Mesendoderm (in vitro differentiated cells): ENCODE measurements at regions not wholly inside any gene's neighbourhood (a gene's known extent, or its start where the extent isn't known, plus 50 kb on each side); places are given as distances from the start of the nearest gene placed in this dataset.

Experiments used
- DNase-seq: peaks from one replicate; pipeline ENCODE4 v3.0.0; 2013
- H2AK5ac ChIP-seq: 2 replicates; pipeline ENCODE4 v1.6.1; 2013; ENCODE audit warnings: low read length, inconsistent platforms
- H2BK120ac ChIP-seq: 2 replicates; pipeline ENCODE4 v1.6.1; 2013; ENCODE audit warnings: low read depth, mild to moderate bottlenecking, low read length, moderate library complexity, mixed read lengths
- H2BK15ac ChIP-seq: replicated peaks from 2 replicates; pipeline ENCODE4 v1.6.1; 2013; ENCODE audit warnings: low read depth, mild to moderate bottlenecking, moderate library complexity
- H2BK5ac ChIP-seq: 2 replicates; pipeline ENCODE4 v1.6.1; 2013; ENCODE audit warnings: low read length, inconsistent platforms
- H3K18ac ChIP-seq: 2 replicates; pipeline ENCODE4 v1.6.1; 2013; ENCODE audit warnings: mild to moderate bottlenecking, low read length, mixed read lengths
- H3K23ac ChIP-seq: one replicate; pipeline ENCODE4 v1.6.1; 2013; ENCODE audit warnings: low read length
- H3K27ac ChIP-seq: 2 replicates; pipeline ENCODE4 v1.5.1; 2013; ENCODE audit warnings: low read depth, mild to moderate bottlenecking, inconsistent platforms, low read length, moderate library complexity
- H3K27me3 ChIP-seq: 2 replicates; pipeline ENCODE4 v1.6.1; 2013; ENCODE audit warnings: low read length, control low read depth, mild to moderate bottlenecking, inconsistent platforms; ENCODE audit not compliant: insufficient read depth, poor library complexity
- H3K36me3 ChIP-seq: 2 replicates; pipeline ENCODE4 v1.6.1; 2013; ENCODE audit warnings: low read length, inconsistent platforms; ENCODE audit not compliant: control insufficient read depth, insufficient read depth
- H3K4ac ChIP-seq: one replicate; pipeline ENCODE4 v1.6.1; 2013; ENCODE audit warnings: low read depth, mild to moderate bottlenecking, low read length, moderate library complexity
- H3K4me1 ChIP-seq: 2 replicates; pipeline ENCODE4 v1.6.1; 2013; ENCODE audit warnings: low read depth, low read length, inconsistent platforms; ENCODE audit not compliant: control insufficient read depth
- H3K4me2 ChIP-seq: 2 replicates; pipeline ENCODE4 v1.6.1; 2013; ENCODE audit warnings: low read length
- H3K4me3 ChIP-seq: 2 replicates; pipeline ENCODE4 v1.5.1; 2013; ENCODE audit warnings: mild to moderate bottlenecking, low read length
- H3K56ac ChIP-seq: one replicate; pipeline ENCODE4 v1.6.1; 2013; ENCODE audit warnings: low read length
- H3K79me1 ChIP-seq: 2 replicates; pipeline ENCODE4 v1.6.1; 2013; ENCODE audit warnings: low read length, inconsistent platforms
- H3K79me2 ChIP-seq: 2 replicates; pipeline ENCODE4 v1.6.1; 2013; ENCODE audit warnings: mild to moderate bottlenecking, low read length; ENCODE audit not compliant: control insufficient read depth, insufficient read depth
- H3K9ac ChIP-seq: 2 replicates; pipeline ENCODE4 v1.6.1; 2013; ENCODE audit warnings: low read length, inconsistent platforms
- H4K5ac ChIP-seq: one replicate; pipeline ENCODE4 v1.6.1; 2013; ENCODE audit warnings: low read length
- H4K8ac ChIP-seq: one replicate; pipeline ENCODE4 v1.6.1; 2013; ENCODE audit warnings: low read depth, mild to moderate bottlenecking, control low read depth, low read length, moderate library complexity
- WGBS: extraction: QIAGEN DNeasy Blood & Tissue Kit; methylation state at CpG from one replicate; pipeline ENCODE4 v1.1.7; 2013; ENCODE audit warnings: low lambda C conversion rate, missing lambda C conversion rate; ENCODE audit not compliant: insufficient coverage; ENCODE audit errors: extremely low coverage; 5-methylcytosine and 5-hydroxymethylcytosine counted together

DNA sequence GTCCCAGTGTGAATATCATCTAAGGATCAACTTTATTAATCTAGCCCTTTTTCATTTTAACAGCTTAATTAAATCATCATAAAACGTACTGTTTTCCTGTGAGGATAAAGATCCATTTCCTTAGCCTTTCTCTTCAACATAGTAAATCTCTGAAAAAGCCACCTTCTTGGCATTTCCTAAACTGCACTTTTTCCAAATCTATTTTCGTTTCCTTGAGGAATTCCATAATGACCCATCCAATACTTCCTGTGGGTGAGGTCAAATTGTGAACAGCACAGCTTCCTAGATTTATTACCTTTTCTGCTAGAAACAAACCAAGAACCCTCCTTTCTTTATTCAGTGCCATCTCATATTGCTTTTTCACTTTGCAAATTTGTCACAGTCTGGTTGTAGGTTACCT, 129.4 kb upstream of the CNTN4 start:
- WGBS: no CpG with 5 or more reads among the region's 2 CpGs
- Histone ChIP-seq H3K79me1 (no peaks in the 10 kb centered on the region), H3K56ac (no peak overlapping the region), H3K36me3 (no peaks in the 10 kb centered on the region), H3K27me3 (no peaks in the 10 kb centered on the region), H3K27ac (no peak overlapping the region), H3K4me1 (no peaks in the 10 kb centered on the region), H4K8ac (no peak overlapping the region), H2BK5ac (no peak overlapping the region), H3K18ac (no peak overlapping the region), H2AK5ac (no peak overlapping the region), H3K4me3 (no peak overlapping the region), H3K23ac (no peak overlapping the region), H3K4ac (no peak overlapping the region), H3K4me2 (no peak overlapping the region), H2BK15ac (no peak overlapping the region), H3K79me2 (no peaks in the 10 kb centered on the region), H2BK120ac (no peak overlapping the region), H3K9ac (no peak overlapping the region), H4K5ac (no peak overlapping the region)
- no peak for DNase-seq

DNA sequence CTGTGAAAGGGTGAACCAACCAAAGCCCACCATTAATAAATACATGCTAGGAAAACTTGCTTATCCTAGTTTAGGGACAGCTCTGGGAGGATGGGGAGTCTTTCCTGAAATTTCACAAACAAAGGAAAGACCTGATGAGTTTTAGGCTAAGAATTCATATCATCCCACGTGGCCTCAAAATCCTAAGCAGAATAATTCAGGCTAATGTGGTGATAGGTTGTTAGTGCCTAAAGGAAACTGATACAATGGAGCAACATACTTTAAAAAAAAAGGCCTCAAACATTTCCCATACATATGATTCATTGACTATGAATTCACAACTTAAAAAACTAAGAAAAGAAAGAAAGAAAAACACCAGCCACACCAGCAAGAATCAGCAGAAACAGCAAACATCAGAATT, 126.9 kb upstream of the CNTN4 start:
- H4K8ac ChIP-seq: no peak overlapping the region
- H3K23ac ChIP-seq: no peak overlapping the region
- H2BK15ac ChIP-seq: no peak overlapping the region
- H3K4me1 ChIP-seq: no peaks in the 10 kb centered on the region
- H3K56ac ChIP-seq: no peak overlapping the region
- WGBS: no CpG with 5 or more reads among the region's 1 CpG
- no peaks in the 10 kb centered on the region for H3K36me3 ChIP-seq
- H2BK120ac ChIP-seq: no peak overlapping the region
- no peak overlapping the region for H3K4ac ChIP-seq
- no peak overlapping the region for H3K9ac ChIP-seq
- no peak overlapping the region for H4K5ac ChIP-seq
- H3K27me3 ChIP-seq: no peaks in the 10 kb centered on the region
- no peak for DNase-seq
- H2BK5ac ChIP-seq: no peak overlapping the region
- no peaks in the 10 kb centered on the region for H3K79me1 ChIP-seq
- no peak overlapping the region for H3K4me2 ChIP-seq
- H3K79me2 ChIP-seq: no peaks in the 10 kb centered on the region
- H3K18ac ChIP-seq: no peak overlapping the region
- H3K4me3 ChIP-seq: no peak overlapping the region
- no peak overlapping the region for H2AK5ac ChIP-seq
- no peak overlapping the region for H3K27ac ChIP-seq

DNA sequence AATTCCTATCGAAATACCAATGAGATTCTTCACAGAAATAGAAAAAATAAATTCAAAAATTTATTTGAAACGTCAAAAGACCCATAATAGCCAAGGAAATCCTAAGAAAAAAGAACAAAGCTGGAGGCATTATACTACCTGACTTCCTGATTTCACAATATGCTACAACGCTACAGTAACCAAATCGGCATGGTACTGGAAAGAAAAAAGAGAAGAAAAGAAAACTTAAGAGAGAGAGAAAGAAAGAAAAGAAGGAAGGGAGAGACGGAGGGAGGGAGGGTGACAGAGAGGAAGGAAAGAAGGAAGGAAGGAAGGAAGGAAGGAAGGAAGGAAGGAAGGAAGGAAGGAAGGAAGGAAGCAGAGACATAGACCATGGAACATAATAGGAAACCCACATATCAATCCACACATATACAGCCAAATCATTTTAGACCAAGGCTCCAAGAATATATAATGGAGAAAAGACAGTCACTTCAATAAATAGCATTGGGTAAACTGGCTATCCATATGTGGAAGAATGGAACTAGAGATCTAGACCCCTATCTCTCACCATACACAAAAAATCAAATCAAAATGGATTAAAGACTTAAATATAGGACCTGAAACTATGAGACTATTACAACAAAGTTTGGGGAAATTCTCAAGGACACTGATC, 118.6 kb upstream of the CNTN4 start:
- Histone ChIP-seq H3K4me3 (no peak overlapping the region), H3K36me3 (no peaks in the 10 kb centered on the region), H3K79me1 (no peaks in the 10 kb centered on the region), H3K27ac (no peak overlapping the region), H2AK5ac (no peak overlapping the region), H3K9ac (no peak overlapping the region), H3K56ac (no peak overlapping the region), H4K5ac (no peak overlapping the region), H3K4ac (no peak overlapping the region), H4K8ac (no peak overlapping the region), H3K18ac (no peak overlapping the region), H2BK120ac (no peak overlapping the region), H3K4me1 (no peaks in the 10 kb centered on the region), H2BK5ac (no peak overlapping the region), H2BK15ac (no peak overlapping the region), H3K23ac (no peak overlapping the region), H3K79me2 (no peaks in the 10 kb centered on the region), H3K4me2 (no peak overlapping the region), H3K27me3 (no peaks in the 10 kb centered on the region)
- no CpG with 5 or more reads among the region's 5 CpGs for WGBS
- DNase-seq: no peak

DNA sequence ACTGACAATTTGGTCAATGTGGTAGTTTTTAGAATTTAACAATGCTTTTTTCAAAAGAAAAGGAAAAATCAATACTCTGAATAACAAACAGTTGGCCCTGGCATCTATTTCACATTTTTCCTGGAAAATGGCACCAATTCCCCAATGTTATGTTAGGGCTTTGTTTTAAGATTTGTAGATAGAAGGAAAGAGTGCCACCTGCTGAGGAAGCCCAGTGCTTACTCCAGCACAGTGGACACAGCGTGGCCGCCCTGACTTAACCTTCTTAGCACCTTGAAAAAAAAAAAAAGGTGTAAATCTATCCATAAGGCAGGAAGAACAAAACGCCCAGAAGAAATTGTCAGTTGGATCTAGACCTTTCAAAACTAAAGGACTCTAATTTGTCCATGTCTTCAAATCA, 110.7 kb upstream of the CNTN4 start:
- Histone ChIP-seq H3K27me3 (no peaks in the 10 kb centered on the region), H2BK15ac (no peak overlapping the region), H3K4me3 (no peak overlapping the region), H2BK120ac (no peak overlapping the region), H3K27ac (no peak overlapping the region), H3K56ac (no peak overlapping the region), H3K9ac (no peak overlapping the region), H3K4ac (no peak overlapping the region), H2BK5ac (no peak overlapping the region), H3K79me1 (no peaks in the 10 kb centered on the region), H3K36me3 (no peaks in the 10 kb centered on the region), H3K79me2 (no peaks in the 10 kb centered on the region), H3K4me1 (no peaks in the 10 kb centered on the region), H3K18ac (no peak overlapping the region), H3K4me2 (no peak overlapping the region), H4K8ac (no peak overlapping the region), H4K5ac (no peak overlapping the region), H3K23ac (no peak overlapping the region), H2AK5ac (no peak overlapping the region)
- DNase-seq: peak; percentile 69
- no CpG with 5 or more reads among the region's 3 CpGs for WGBS

DNA sequence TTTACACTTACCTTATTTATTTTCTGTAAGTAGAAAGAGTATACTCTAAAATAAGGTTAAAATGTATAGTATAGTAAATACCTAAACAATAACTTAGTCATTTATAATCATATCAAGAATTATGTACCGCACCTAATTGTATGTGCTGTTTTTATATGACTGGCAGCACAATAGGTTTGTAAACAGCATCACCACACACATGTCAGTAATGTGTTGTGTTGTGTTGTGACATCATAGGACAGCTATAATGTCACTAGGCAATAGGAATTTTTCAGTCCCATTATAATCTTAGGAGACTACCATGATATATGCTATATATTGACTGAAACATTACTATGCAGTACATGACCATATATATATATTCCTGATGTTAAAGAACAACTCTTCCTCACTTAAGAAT, 99.9 kb upstream of the CNTN4 start:
- no peaks in the 10 kb centered on the region for H3K79me2 ChIP-seq
- no peak overlapping the region for H3K4me3 ChIP-seq
- WGBS: no CpG with 5 or more reads among the region's 1 CpG
- no peak for DNase-seq
- H3K27ac ChIP-seq: no peak overlapping the region
- no peak overlapping the region for H3K23ac ChIP-seq
- H2BK15ac ChIP-seq: no peak overlapping the region
- H3K4me1 ChIP-seq: no peaks in the 10 kb centered on the region
- no peak overlapping the region for H3K4ac ChIP-seq
- no peaks in the 10 kb centered on the region for H3K36me3 ChIP-seq
- H4K8ac ChIP-seq: no peak overlapping the region
- no peak overlapping the region for H3K9ac ChIP-seq
- H3K56ac ChIP-seq: no peak overlapping the region
- H3K4me2 ChIP-seq: no peak overlapping the region
- H2AK5ac ChIP-seq: no peak overlapping the region
- no peaks in the 10 kb centered on the region for H3K79me1 ChIP-seq
- H3K27me3 ChIP-seq: no peaks in the 10 kb centered on the region
- no peak overlapping the region for H4K5ac ChIP-seq
- H2BK120ac ChIP-seq: no peak overlapping the region
- no peak overlapping the region for H2BK5ac ChIP-seq
- H3K18ac ChIP-seq: no peak overlapping the region
